H1 (cell line): ENCODE measurements at regions not wholly inside any gene's neighbourhood (a gene's known extent, or its start where the extent isn't known, plus 50 kb on each side); places are given as distances from the start of the nearest gene placed in this dataset.

Experiments used
- ASH2L ChIP-seq: fragments of 200-600, 300-600 bp; sonication (generic); IDR thresholded peaks from one replicate; pipeline ENCODE4 v1.7.1; 2017; ENCODE audit warnings: low read length
- CBX5 ChIP-seq: fragments of 300-800, 300-1000 bp; sonication (generic); IDR thresholded peaks from 2 replicates; pipeline ENCODE4 v1.7.1; 2016; ENCODE audit warnings: antibody characterized with exemption, low read length, low read depth
- CREB1 ChIP-seq: IDR thresholded peaks from 2 replicates; pipeline ENCODE4 v1.6.1; 2012; ENCODE audit warnings: inconsistent platforms
- EP300 ChIP-seq, 2 experiments: IDR thresholded peaks; 1 replicate in 1 of 2; 2 replicates in 1 of 2; pipeline ENCODE4 v1.6.1; 2011 to 2012; ENCODE audit warnings: low read depth in 2 of 2, low read length in 2 of 2, mild to moderate bottlenecking in 2 of 2, borderline replicate concordance in 1 of 2, inconsistent platforms in 1 of 2, moderate library complexity in 1 of 2
- EZH2 ChIP-seq: fragments of 200-600 bp; sonication (generic); IDR thresholded peaks from 2 replicates; pipeline ENCODE4 v1.7.1; 2012; ENCODE audit warnings: low read depth, mild to moderate bottlenecking, moderate library complexity, low read length, inconsistent platforms; ENCODE audit not compliant: severe bottlenecking
- GABPA ChIP-seq: IDR thresholded peaks from 2 replicates; pipeline ENCODE4 v1.6.1; 2011; ENCODE audit warnings: mild to moderate bottlenecking, low read length, moderate library complexity, borderline replicate concordance; ENCODE audit not compliant: insufficient read depth
- GTF2F1 ChIP-seq: IDR thresholded peaks from 2 replicates; pipeline ENCODE4 v1.6.1; 2012; ENCODE audit warnings: low read depth, low read length, improper control_type of control experiment, borderline replicate concordance
- PHF8 ChIP-seq: fragments of 200-600 bp; sonication (generic); conservative IDR thresholded peaks from 2 replicates; pipeline ENCODE4 v1.7.1; 2012; ENCODE audit warnings: low read depth, mild to moderate bottlenecking, inconsistent platforms, low read length, moderate library complexity
- TF ChIP-seq, protein P1 (sequence below), 3 experiments: IDR thresholded peaks; 1 replicate in 2 of 3; 2 replicates in 1 of 3; pipeline versions ENCODE4 v1.5.1 to v1.6.1; 2011; ENCODE audit warnings: low read length in 3 of 3, mild to moderate bottlenecking in 3 of 3, inconsistent platforms in 2 of 3, low read depth in 1 of 3, moderate library complexity in 1 of 3; ENCODE audit not compliant: insufficient read depth in 1 of 3; ENCODE audit errors: control extremely low read depth in 1 of 3

GRCh38 chr21:17200250-17200649 lies 312.6 kb upstream of the CXADR start:
- TF ChIP-seq EZH2 (no peak), GABPA (no peak), EP300 (IDR thresholded peaks at IDR 0.05; ENCODE audit: borderline replicate concordance in 1 of 2, low read depth in 2 of 2, low read length in 2 of 2) (no peak), PHF8 (no peak), ASH2L (no peak), GTF2F1 (no peak), CREB1 (no peak), CBX5 (no peak)
- TF ChIP-seq, protein P1, sequence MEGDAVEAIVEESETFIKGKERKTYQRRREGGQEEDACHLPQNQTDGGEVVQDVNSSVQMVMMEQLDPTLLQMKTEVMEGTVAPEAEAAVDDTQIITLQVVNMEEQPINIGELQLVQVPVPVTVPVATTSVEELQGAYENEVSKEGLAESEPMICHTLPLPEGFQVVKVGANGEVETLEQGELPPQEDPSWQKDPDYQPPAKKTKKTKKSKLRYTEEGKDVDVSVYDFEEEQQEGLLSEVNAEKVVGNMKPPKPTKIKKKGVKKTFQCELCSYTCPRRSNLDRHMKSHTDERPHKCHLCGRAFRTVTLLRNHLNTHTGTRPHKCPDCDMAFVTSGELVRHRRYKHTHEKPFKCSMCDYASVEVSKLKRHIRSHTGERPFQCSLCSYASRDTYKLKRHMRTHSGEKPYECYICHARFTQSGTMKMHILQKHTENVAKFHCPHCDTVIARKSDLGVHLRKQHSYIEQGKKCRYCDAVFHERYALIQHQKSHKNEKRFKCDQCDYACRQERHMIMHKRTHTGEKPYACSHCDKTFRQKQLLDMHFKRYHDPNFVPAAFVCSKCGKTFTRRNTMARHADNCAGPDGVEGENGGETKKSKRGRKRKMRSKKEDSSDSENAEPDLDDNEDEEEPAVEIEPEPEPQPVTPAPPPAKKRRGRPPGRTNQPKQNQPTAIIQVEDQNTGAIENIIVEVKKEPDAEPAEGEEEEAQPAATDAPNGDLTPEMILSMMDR (IDR thresholded peaks at IDR 0.05; ENCODE audit: control extremely low read depth in 1 of 3, insufficient read depth in 1 of 3, low read depth in 1 of 3, low read length in 3 of 3), result no peak
